IMR-90 (cell line): ENCODE measurements at regions not wholly inside any gene's neighbourhood (a gene's known extent, or its start where the extent isn't known, plus 50 kb on each side); places are given as distances from the start of the nearest gene placed in this dataset.

ENCODE experiments used
- ATAC-seq: fragments of 200-7000 bp; cut with Tn5 transposase; 2 replicates; pipeline ENCODE4 v1.9.1; 2020; ENCODE audit warnings: low read depth, mild to moderate bottlenecking, moderate library complexity
- BruUV-seq: library from RNA; stranded (reverse); fragments of 400-500 nt; replicated peaks from 2 replicates; lab custom pipeline; 2021; lab: Mats Ljungman, UMichigan
- CTCF ChIA-PET: fragments of 300-600 bp; formaldehyde crosslinking; extraction: SDS; loops from one replicate; lab custom pipeline; 2021; ENCODE audit warnings: antibody characterized with exemption; lab: Yijun Ruan, JAX
- POLR2A ChIA-PET: fragments of 300-600 bp; sonication (Branson Sonifier 250); formaldehyde crosslinking; loops from one replicate; lab custom pipeline; 2022; ENCODE audit warnings: antibody characterized with exemption; ENCODE audit not compliant: unreplicated experiment; lab: Charles Lee
- DNase-seq: peaks from one replicate; pipeline ENCODE4 v3.0.0; 2013
- H2AFZ ChIP-seq: replicated peaks from 2 replicates; pipeline ENCODE3; 2013; ENCODE audit warnings: low read length, mild to moderate bottlenecking; ENCODE audit not compliant: poor library complexity
- H2AK5ac ChIP-seq: 2 replicates; pipeline ENCODE4 v1.6.1; 2013; ENCODE audit warnings: low read depth, low read length, inconsistent platforms
- H2AK9ac ChIP-seq: replicated peaks from 2 replicates; pipeline ENCODE3; 2013; ENCODE audit warnings: mild to moderate bottlenecking, low read depth, low read length, moderate library complexity; ENCODE audit not compliant: poor library complexity
- H2BK120ac ChIP-seq: 2 replicates; pipeline ENCODE4 v1.6.1; 2013; ENCODE audit warnings: low read depth, low read length, inconsistent platforms
- H2BK15ac ChIP-seq: 3 replicates; pipeline ENCODE4 v1.6.1; 2013; ENCODE audit warnings: low read depth, low read length, inconsistent platforms
- H2BK20ac ChIP-seq: 2 replicates; pipeline ENCODE4 v1.6.1; 2013; ENCODE audit warnings: low read depth, mild to moderate bottlenecking, inconsistent platforms, low read length, moderate library complexity
- H2BK5ac ChIP-seq: 2 replicates; pipeline ENCODE4 v1.6.1; 2013; ENCODE audit warnings: mild to moderate bottlenecking, low read depth, low read length, inconsistent platforms; ENCODE audit not compliant: poor library complexity, severe bottlenecking
- H3K14ac ChIP-seq: replicated peaks from 2 replicates; pipeline ENCODE4 v1.6.1; 2013; ENCODE audit warnings: low read depth, low read length, inconsistent platforms
- H3K18ac ChIP-seq: 2 replicates; pipeline ENCODE4 v1.6.1; 2013; ENCODE audit warnings: low read depth, low read length, control low read depth
- H3K23ac ChIP-seq: 2 replicates; pipeline ENCODE4 v1.6.1; 2013; ENCODE audit warnings: low read depth, low read length, inconsistent platforms
- H3K27ac ChIP-seq: 2 replicates; pipeline ENCODE4 v1.5.1; 2013; ENCODE audit warnings: mild to moderate bottlenecking, control low read depth, low read length; ENCODE audit not compliant: insufficient read depth
- H3K27me3 ChIP-seq: 2 replicates; pipeline ENCODE4 v1.6.1; 2013; ENCODE audit warnings: low read length; ENCODE audit not compliant: control insufficient read depth, insufficient read depth
- H3K36me3 ChIP-seq: 2 replicates; pipeline ENCODE4 v1.6.1; 2013; ENCODE audit warnings: low read length, mixed read lengths; ENCODE audit not compliant: control insufficient read depth, insufficient read depth
- H3K4ac ChIP-seq: 2 replicates; pipeline ENCODE4 v1.6.1; 2013; ENCODE audit warnings: low read depth, low read length, inconsistent platforms
- H3K4me1 ChIP-seq: 2 replicates; pipeline ENCODE4 v1.6.1; 2013; ENCODE audit warnings: low read length, mixed read lengths; ENCODE audit not compliant: control insufficient read depth, insufficient read depth
- H3K4me2 ChIP-seq: 2 replicates; pipeline ENCODE4 v1.6.1; 2013; ENCODE audit warnings: low read depth, mild to moderate bottlenecking, control low read depth, low read length, moderate library complexity
- H3K4me3 ChIP-seq: 2 replicates; pipeline ENCODE4 v1.5.1; 2013; ENCODE audit warnings: low read depth, mild to moderate bottlenecking, control low read depth, low read length, moderate library complexity; ENCODE audit not compliant: insufficient read depth
- H3K56ac ChIP-seq: 2 replicates; pipeline ENCODE4 v1.6.1; 2013; ENCODE audit warnings: low read length, inconsistent platforms; ENCODE audit not compliant: insufficient read depth; ENCODE audit errors: extremely low read depth
- H3K79me1 ChIP-seq, 2 experiments: 2 replicates each; pipeline ENCODE4 v1.6.1; 2013; ENCODE audit warnings: low read length in 2 of 2, inconsistent platforms in 1 of 2, low read depth in 1 of 2
- H3K9ac ChIP-seq: 2 replicates; pipeline ENCODE4 v1.6.1; 2013; ENCODE audit warnings: low read depth, low read length, control low read depth
- H3K9me1 ChIP-seq: 2 replicates; pipeline ENCODE4 v1.6.1; 2013; ENCODE audit warnings: low read length, inconsistent platforms; ENCODE audit not compliant: insufficient read depth
- H3K9me3 ChIP-seq: 2 replicates; pipeline ENCODE4 v1.6.1; 2013; ENCODE audit warnings: low read length; ENCODE audit not compliant: control insufficient read depth, insufficient read depth
- H4K20me1 ChIP-seq: 2 replicates; pipeline ENCODE4 v1.6.1; 2013; ENCODE audit warnings: low read length, inconsistent platforms; ENCODE audit not compliant: insufficient read depth
- H4K5ac ChIP-seq: 2 replicates; pipeline ENCODE4 v1.6.1; 2013; ENCODE audit warnings: mild to moderate bottlenecking, low read depth, low read length, control low read depth
- H4K8ac ChIP-seq, 2 experiments: 2 replicates each; pipeline ENCODE4 v1.6.1; 2013; ENCODE audit warnings: low read depth in 2 of 2, low read length in 2 of 2, control low read depth in 1 of 2, inconsistent platforms in 1 of 2
- H4K91ac ChIP-seq: 2 replicates; pipeline ENCODE4 v1.6.1; 2013; ENCODE audit warnings: low read depth, low read length, inconsistent platforms; ENCODE audit not compliant: insufficient read depth
- BHLHE40 ChIP-seq: fragments of 150-350 bp; IDR thresholded peaks from 2 replicates; pipeline ENCODE4 v1.6.1; 2016; ENCODE audit warnings: mild to moderate bottlenecking, low read depth, low read length
- CEBPB ChIP-seq: IDR thresholded peaks from 2 replicates; pipeline ENCODE4 v1.6.1; 2012; ENCODE audit warnings: low read depth, low read length, improper control_type of control experiment
- CHD1 ChIP-seq: IDR thresholded peaks from 2 replicates; pipeline ENCODE4 v1.6.1; 2012; ENCODE audit warnings: low read depth, low read length, improper control_type of control experiment
- CTCF ChIP-seq: conservative IDR thresholded peaks from 2 replicates; pipeline ENCODE4 v1.5.1; 2012; ENCODE audit warnings: mild to moderate bottlenecking, low read depth, low read length, improper control_type of control experiment
- ELK1 ChIP-seq: fragments of 150-350 bp; IDR thresholded peaks from 2 replicates; pipeline ENCODE4 v1.6.1; 2016; ENCODE audit warnings: low read depth, mild to moderate bottlenecking, low read length, moderate library complexity, borderline replicate concordance
- FOS ChIP-seq: fragments of 150-350 bp; IDR thresholded peaks from 2 replicates; pipeline ENCODE4 v1.6.1; 2016; ENCODE audit warnings: low read depth, low read length
- MAFK ChIP-seq: IDR thresholded peaks from 2 replicates; pipeline ENCODE4 v1.6.1; 2012; ENCODE audit warnings: low read depth, low read length, improper control_type of control experiment
- MAZ ChIP-seq: IDR thresholded peaks from 2 replicates; pipeline ENCODE4 v1.6.1; 2012; ENCODE audit warnings: low read depth, mild to moderate bottlenecking, low read length, improper control_type of control experiment, moderate library complexity, borderline replicate concordance
- MXI1 ChIP-seq: IDR thresholded peaks from 2 replicates; pipeline ENCODE4 v1.6.1; 2012; ENCODE audit warnings: low read depth, mild to moderate bottlenecking, low read length, moderate library complexity, borderline replicate concordance
- NFE2L2 ChIP-seq: fragments of 150-350 bp; IDR thresholded peaks from 2 replicates; pipeline ENCODE4 v1.6.1; 2016; ENCODE audit warnings: low read depth, mild to moderate bottlenecking, low read length
- POLR2A ChIP-seq: IDR thresholded peaks from 2 replicates; pipeline ENCODE4 v1.6.1; 2012; ENCODE audit warnings: mild to moderate bottlenecking, low read depth, low read length
- RAD21 ChIP-seq: IDR thresholded peaks from 2 replicates; pipeline ENCODE4 v1.6.1; 2012; ENCODE audit warnings: low read length, improper control_type of control experiment
- RCOR1 ChIP-seq: IDR thresholded peaks from 2 replicates; pipeline ENCODE4 v1.6.1; 2012; ENCODE audit warnings: mild to moderate bottlenecking, low read length, improper control_type of control experiment; ENCODE audit not compliant: insufficient replicate concordance
- RFX5 ChIP-seq: IDR thresholded peaks from 2 replicates; pipeline ENCODE4 v1.8.0; 2012; ENCODE audit warnings: low read depth, mild to moderate bottlenecking, low read length, moderate library complexity
- USF2 ChIP-seq: fragments of 150-350 bp; IDR thresholded peaks from 2 replicates; pipeline ENCODE4 v1.6.1; 2017; ENCODE audit warnings: mild to moderate bottlenecking, antibody characterized with exemption, low read length, low read depth
- WGBS, 2 experiments: methylation state at CpG; one replicate each; pipeline versions ENCODE4 v1.1.5 to v1.1.7; 2013; ENCODE audit warnings: missing lambda C conversion rate in 2 of 2; ENCODE audit not compliant: insufficient read length in 1 of 2; ENCODE audit errors: extremely low coverage in 2 of 2; 5-methylcytosine and 5-hydroxymethylcytosine counted together
- dilution Hi-C: fragments of 300-500 bp; cut with HindIII; formaldehyde crosslinking; loops from one replicate; pipeline ENCODE4 v1.14.3; 2018; ENCODE audit warnings: low sequenced_read_pairs; ENCODE audit not compliant: unreplicated experiment
- in situ Hi-C: fragments of 300-500 bp; cut with MboI; formaldehyde crosslinking; loops from 3 replicates; pipeline ENCODE4 v1.14.3; 2019; ENCODE audit warnings: low sequenced_read_pairs, inconsistent platforms, mixed read lengths
- intact Hi-C: fragments of 100-400 bp; cut with micrococcal nuclease; formaldehyde crosslinking; loops from 2 replicates; pipeline ENCODE4 v1.10.0; 2022

GRCh38 chr6:90350689-90351554 is 54.3 kb upstream of the BACH2 start:
- WGBS, 2 experiments, result no CpG with 5 or more reads among the region's 8 CpGs
- CTCF ChIA-PET, result no interaction called here
- BruUV-seq, result no TSS peak
- no peak for TF ChIP-seq BHLHE40
- TF ChIP-seq RAD21, result no peak
- no peak for TF ChIP-seq NFE2L2
- TF ChIP-seq MAFK, result no peak
- TF ChIP-seq RFX5, result no peak
- TF ChIP-seq MAZ, result no peak
- no peak for TF ChIP-seq FOS
- TF ChIP-seq USF2, result no peak
- no peak for TF ChIP-seq ELK1
- no peak for TF ChIP-seq CTCF
- no peak for TF ChIP-seq MXI1
- no peak for TF ChIP-seq CEBPB
- no peak for TF ChIP-seq RCOR1
- no peak for TF ChIP-seq POLR2A
- no peak for TF ChIP-seq CHD1

More at GRCh38 chr6:90350689-90351554, 54.3 kb upstream of the BACH2 start:
- H4K91ac ChIP-seq, result no peak overlapping the region
- H2BK20ac ChIP-seq, result no peak overlapping the region
- H2AK9ac ChIP-seq, result no peak overlapping the region
- no peak overlapping the region for H2AK5ac ChIP-seq
- in situ Hi-C loops (no loop called here), intact Hi-C loops (no loop called here), dilution Hi-C loops (no loop called here)
- no peak overlapping the region for H3K56ac ChIP-seq
- POLR2A ChIA-PET, result no interaction called here
- no peak overlapping the region for H3K23ac ChIP-seq
- DNase-seq, result peak; percentile 17
- H3K27ac ChIP-seq, result no peak overlapping the region
- no peak overlapping the region for H3K4me2 ChIP-seq
- H2BK15ac ChIP-seq, result no peak overlapping the region
- H2BK5ac ChIP-seq, result no peak overlapping the region
- no peaks in the 10 kb centered on the region for H3K79me1 ChIP-seq
- H3K4ac ChIP-seq, result no peak overlapping the region
- peaks cover 23% of the 10 kb centered on the region for H3K27me3 ChIP-seq
- no peak for ATAC-seq
- no peak overlapping the region for H4K8ac ChIP-seq
- no peak overlapping the region for H2BK120ac ChIP-seq
- peak overlapping the region; percentile 53; the same call in 1 of the 2 replicates for H3K18ac ChIP-seq
- H3K9ac ChIP-seq, result no peak overlapping the region
- no peaks in the 10 kb centered on the region for H3K4me1 ChIP-seq
- no peaks in the 10 kb centered on the region for H3K36me3 ChIP-seq
- 0 out of 2 replicates have a peak overlapping the region, but pooled peaks have one; percentile 2 for H3K14ac ChIP-seq
- no peak overlapping the region for H3K4me3 ChIP-seq
- H4K20me1 ChIP-seq, result no peaks in the 10 kb centered on the region
- no peak overlapping the region for H2AFZ ChIP-seq
- 0 out of 2 replicates have a peak, but pooled peaks cover 3% of the 10 kb centered on the region for H3K9me1 ChIP-seq
- H3K9me3 ChIP-seq, result no peaks in the 10 kb centered on the region
- no peak overlapping the region for H4K5ac ChIP-seq
